ENCODE measurements at regions not wholly inside any gene's neighbourhood (a gene's known extent, or its start where the extent isn't known, plus 50 kb on each side); places are given as distances from the start of the nearest gene placed in this dataset.

DNA sequence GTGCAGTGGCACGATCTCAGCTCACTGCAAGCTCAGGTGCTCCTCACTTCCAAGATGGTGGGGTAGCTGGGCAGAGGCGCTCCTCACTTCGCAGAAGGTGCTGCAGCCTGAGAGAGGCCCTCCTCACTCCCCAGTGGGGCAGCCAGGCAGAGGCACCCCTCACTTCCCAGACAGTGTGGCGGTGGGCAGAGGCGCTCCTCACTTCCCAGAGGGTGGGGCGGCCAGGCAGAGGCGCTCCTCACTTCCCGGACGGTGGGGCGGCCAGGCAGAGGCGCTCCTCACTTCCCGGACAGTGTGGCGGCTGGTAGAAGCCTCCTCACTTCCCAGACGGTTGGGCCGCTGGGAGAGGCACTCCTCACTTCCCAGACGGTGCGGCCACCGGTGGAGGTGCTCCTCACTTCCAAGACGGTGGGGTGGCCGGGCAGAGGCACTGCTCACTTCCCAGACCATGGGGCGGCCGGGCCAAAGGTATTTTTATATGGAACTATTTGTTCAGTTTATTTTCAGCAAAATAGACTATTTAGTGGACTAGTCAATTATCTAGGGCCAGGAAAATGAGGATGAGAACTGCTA lies 57.7 kb upstream of the PPP1R9A start:
- intact Hi-C loops (cut with DNase I; ENCODE audit: low total_unique reads), result no loop called here
- TF ChIP-seq POLR2A (IDR thresholded peaks at IDR 0.05) (no peak), POLR2AphosphoS5 (IDR thresholded peaks at IDR 0.05) (no peak)
- TF ChIP-seq, protein P1, sequence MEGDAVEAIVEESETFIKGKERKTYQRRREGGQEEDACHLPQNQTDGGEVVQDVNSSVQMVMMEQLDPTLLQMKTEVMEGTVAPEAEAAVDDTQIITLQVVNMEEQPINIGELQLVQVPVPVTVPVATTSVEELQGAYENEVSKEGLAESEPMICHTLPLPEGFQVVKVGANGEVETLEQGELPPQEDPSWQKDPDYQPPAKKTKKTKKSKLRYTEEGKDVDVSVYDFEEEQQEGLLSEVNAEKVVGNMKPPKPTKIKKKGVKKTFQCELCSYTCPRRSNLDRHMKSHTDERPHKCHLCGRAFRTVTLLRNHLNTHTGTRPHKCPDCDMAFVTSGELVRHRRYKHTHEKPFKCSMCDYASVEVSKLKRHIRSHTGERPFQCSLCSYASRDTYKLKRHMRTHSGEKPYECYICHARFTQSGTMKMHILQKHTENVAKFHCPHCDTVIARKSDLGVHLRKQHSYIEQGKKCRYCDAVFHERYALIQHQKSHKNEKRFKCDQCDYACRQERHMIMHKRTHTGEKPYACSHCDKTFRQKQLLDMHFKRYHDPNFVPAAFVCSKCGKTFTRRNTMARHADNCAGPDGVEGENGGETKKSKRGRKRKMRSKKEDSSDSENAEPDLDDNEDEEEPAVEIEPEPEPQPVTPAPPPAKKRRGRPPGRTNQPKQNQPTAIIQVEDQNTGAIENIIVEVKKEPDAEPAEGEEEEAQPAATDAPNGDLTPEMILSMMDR (IDR thresholded peaks at IDR 0.05), result no peak

DNA sequence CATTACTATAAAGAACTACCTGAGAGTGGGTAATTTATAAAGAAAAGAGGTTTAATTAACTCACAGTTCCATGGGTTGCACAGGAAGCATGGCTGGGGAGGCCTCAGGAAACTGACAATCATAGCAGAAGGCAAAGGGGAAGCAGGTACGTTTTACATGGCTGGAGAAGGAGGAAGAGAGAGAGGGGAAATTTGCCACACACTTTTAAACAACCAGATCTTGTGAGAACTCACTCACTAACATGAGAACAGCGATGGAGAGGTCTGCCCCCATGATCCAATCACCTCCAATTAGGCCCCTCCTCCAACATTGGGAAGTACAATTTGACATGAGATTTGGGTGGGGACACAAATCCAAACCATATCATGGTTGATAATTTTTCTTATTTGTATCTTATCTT lies 51.8 kb upstream of the PPP1R9A start:
- no peak for DNase-seq (ENCODE audit: low spot score in 2 of 2)
- H3K36me3 ChIP-seq, result no peaks in the 10 kb centered on the region
- no peak for TF ChIP-seq POLR2AphosphoS5 (IDR thresholded peaks at IDR 0.05)
- TF ChIP-seq POLR2A (IDR thresholded peaks at IDR 0.05), result no peak
- TF ChIP-seq, protein P1 (IDR thresholded peaks at IDR 0.05), result no peak
- H3K4me1 ChIP-seq, result no peaks in the 10 kb centered on the region
- H3K4me3 ChIP-seq, result no peak overlapping the region
- no peak overlapping the region for H3K27ac ChIP-seq
- no peaks in the 10 kb centered on the region for H3K27me3 ChIP-seq
- H3K9me3 ChIP-seq, result no peaks in the 10 kb centered on the region
- intact Hi-C loops (cut with DNase I; ENCODE audit: low total_unique reads), result no loop called here

More for the DNA sequence above, 57.7 kb upstream of the PPP1R9A start:
- Histone ChIP-seq H3K27me3 (no peaks in the 10 kb centered on the region), H3K9me3 (peaks cover 0 to under 1% of the 10 kb centered on the region in 2 donors), H3K4me1 (no peaks in the 10 kb centered on the region), H3K27ac (no peak overlapping the region), H3K4me3 (no peak overlapping the region), H3K36me3 (no peaks in the 10 kb centered on the region)
- DNase-seq (ENCODE audit: low spot score in 2 of 2), result no peak

DNA sequence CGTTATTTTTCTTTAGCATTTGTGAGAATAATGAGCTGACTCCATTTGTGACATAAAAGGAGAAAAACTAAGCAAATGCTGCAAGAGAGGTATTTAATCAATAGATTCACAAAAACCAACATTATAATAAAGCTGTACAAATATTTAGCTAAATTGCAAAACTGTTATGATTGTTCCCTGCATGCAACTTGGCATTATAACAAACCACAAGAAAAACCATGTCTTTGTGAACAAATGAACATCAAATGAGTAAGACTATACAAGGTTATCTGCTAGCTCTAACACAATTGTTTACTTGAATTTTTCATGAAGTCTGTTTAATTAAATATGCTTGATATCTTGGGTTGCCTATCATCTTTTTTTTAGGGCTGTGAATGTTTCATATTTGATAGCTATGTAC lies 50.8 kb upstream of the PPP1R9A start:
- no peaks in the 10 kb centered on the region for H3K36me3 ChIP-seq

More for the DNA sequence above, 50.8 kb upstream of the PPP1R9A start:
- intact Hi-C loops (cut with DNase I; ENCODE audit: low total_unique reads), result no loop called here
- Histone ChIP-seq H3K4me3 (no peak overlapping the region), H3K27me3 (no peaks in the 10 kb centered on the region), H3K27ac (no peak overlapping the region), H3K4me1 (no peaks in the 10 kb centered on the region), H3K9me3 (no peaks in the 10 kb centered on the region)
- no peak for DNase-seq (ENCODE audit: low spot score in 2 of 2)
- TF ChIP-seq POLR2AphosphoS5 (IDR thresholded peaks at IDR 0.05), result no peak
- no peak for TF ChIP-seq POLR2A (IDR thresholded peaks at IDR 0.05)
- TF ChIP-seq, protein P1 (IDR thresholded peaks at IDR 0.05), result no peak

All from breast epithelium (tissue), 4 donors.